ENCODE measurements at regions not wholly inside any gene's neighbourhood (a gene's known extent, or its start where the extent isn't known, plus 50 kb on each side); places are given as distances from the start of the nearest gene placed in this dataset.

DNA sequence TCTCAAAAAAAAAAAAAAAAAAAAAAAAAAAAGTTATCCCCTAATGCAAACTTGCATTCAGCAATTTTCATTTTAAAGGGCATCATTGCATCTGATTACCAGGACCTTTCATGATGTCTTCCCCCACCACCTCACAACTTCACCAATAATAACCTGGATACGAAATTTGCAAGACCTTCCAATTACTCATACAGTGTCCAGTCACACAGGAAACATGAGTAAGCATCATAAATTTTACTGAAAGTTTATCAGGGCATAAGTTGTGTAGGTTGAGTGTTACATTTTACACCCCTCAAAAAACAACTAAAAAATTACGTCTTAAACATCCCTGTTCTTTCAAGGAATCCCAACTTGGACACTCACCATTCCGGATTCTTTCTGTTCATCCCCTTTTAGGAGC is 79.1 kb upstream of the ANKEF1 start:
- H3K27ac ChIP-seq, result no peak overlapping the region

DNA sequence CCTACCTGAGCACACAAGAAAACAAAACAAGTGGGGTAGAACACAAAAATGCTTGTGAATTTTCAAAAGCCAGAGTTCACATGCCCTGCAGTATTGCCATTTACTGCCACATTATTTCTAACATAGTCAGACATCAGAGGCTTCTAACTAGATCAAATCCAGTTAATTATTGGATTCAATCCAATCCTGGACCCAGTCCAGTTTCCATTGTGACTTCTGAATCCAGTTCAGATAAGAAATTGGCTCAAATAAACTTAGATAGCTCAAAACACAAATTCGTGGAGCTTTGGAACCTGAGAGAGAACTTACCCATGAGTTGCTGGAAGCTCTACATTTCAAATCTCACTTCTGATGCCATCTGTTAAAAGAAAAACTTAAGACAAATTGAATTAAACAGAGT is 85.2 kb upstream of the ANKEF1 start:
- H3K27me3 ChIP-seq, result no peaks in the 10 kb centered on the region
- intact Hi-C loops (cut with DNase I; ENCODE audit: low total_unique reads), result no loop called here
- TF ChIP-seq CTCF (IDR thresholded peaks at IDR 0.05), result no peak
- no peak overlapping the region for H3K4me3 ChIP-seq
- no peak for DNase-seq
- H3K36me3 ChIP-seq, result no peaks in the 10 kb centered on the region
- no peaks in the 10 kb centered on the region for H3K9me3 ChIP-seq
- no peak overlapping the region for H3K27ac ChIP-seq
- no peaks in the 10 kb centered on the region for H3K4me1 ChIP-seq

More for the DNA sequence above, 79.1 kb upstream of the ANKEF1 start:
- no peaks in the 10 kb centered on the region for H3K4me1 ChIP-seq
- DNase-seq, result no peak
- H3K27me3 ChIP-seq, result no peaks in the 10 kb centered on the region
- intact Hi-C loops (cut with DNase I; ENCODE audit: low total_unique reads), result no loop called here
- no peak overlapping the region for H3K4me3 ChIP-seq
- H3K9me3 ChIP-seq, result no peaks in the 10 kb centered on the region
- no peaks in the 10 kb centered on the region for H3K36me3 ChIP-seq
- TF ChIP-seq CTCF (IDR thresholded peaks at IDR 0.05), result no peak

DNA sequence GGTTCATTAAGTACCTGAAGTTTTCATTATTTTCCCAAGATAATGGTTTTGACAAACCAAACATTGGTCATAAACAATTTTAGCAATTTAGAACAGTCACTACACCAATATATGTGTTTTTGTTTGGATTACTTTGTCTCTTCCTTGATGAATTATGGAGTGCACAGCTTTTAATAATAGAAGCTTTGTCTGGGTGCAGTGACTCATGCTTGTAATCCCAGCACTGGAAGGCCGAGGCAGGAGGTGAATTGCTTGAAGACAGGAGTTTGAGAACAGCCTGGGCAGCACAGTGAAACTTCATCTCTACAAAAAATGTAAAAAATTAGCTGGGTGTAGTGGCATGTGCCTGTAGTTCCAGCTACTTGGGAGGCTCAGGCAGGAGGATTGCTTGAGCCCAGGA is 89.4 kb upstream of the ANKEF1 start:
- H3K36me3 ChIP-seq, result no peaks in the 10 kb centered on the region
- H3K9me3 ChIP-seq, result peaks cover 0 to 4% (median 0%) of the 10 kb centered on the region in 3 donors
- H3K4me3 ChIP-seq, result no peak overlapping the region
- H3K4me1 ChIP-seq, result no peaks in the 10 kb centered on the region
- intact Hi-C loops (cut with DNase I; ENCODE audit: low total_unique reads), result no loop called here
- no peaks in the 10 kb centered on the region for H3K27me3 ChIP-seq
- no peak overlapping the region for H3K27ac ChIP-seq
- no peak for TF ChIP-seq CTCF (IDR thresholded peaks at IDR 0.05)
- DNase-seq, result no peak

DNA sequence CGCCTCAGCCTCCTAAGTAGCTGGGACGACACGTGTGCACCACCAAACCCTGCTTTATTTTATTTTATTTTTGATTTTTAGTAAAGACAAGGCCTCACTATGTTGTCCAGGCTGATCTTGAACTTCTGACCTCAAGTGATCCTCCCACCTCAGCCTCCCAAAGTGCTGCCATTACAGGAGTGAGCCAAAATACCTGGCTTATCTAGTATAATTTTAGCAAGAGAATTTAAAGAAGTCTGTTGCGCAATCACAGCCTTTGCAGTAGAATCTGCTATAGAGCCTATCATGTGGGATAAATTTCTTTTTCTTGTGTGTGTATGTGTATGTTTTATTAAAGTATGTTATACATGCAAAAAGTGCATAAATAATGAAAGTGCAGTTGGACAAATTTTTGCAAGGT is 92.1 kb upstream of the ANKEF1 start:
- Histone ChIP-seq H3K4me1 (no peaks in the 10 kb centered on the region), H3K9me3 (peaks cover 0 to 11% (median 0%) of the 10 kb centered on the region in 3 donors), H3K4me3 (no peak overlapping the region), H3K36me3 (no peaks in the 10 kb centered on the region), H3K27ac (no peak overlapping the region), H3K27me3 (no peaks in the 10 kb centered on the region)
- DNase-seq, result no peak
- no peak for TF ChIP-seq CTCF (IDR thresholded peaks at IDR 0.05)
- intact Hi-C loops (cut with DNase I; ENCODE audit: low total_unique reads), result no loop called here

DNA sequence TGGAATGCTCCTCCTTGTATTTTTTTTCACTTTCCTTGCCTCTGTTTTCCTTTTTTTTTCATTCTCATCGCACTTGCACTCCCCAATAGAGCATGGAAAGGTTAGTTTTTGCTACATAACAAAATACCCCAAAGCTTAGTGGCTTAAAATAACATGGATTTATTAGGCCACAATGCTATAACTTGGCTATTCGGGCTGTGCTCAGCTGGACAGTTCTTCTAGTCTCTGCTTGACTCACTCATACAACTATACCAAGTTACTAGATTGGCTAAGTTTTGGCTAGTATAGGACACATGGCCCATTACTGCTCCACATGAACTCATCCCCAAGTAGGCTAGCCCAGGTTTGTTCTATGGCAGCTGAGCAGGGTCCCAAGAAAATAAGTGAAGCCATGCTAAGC is 94.5 kb upstream of the ANKEF1 start:
- no peak overlapping the region for H3K4me3 ChIP-seq
- H3K27me3 ChIP-seq, result no peaks in the 10 kb centered on the region
- TF ChIP-seq CTCF (IDR thresholded peaks at IDR 0.05), result no peak
- DNase-seq, result no peak
- peaks cover 0 to 11% (median 0%) of the 10 kb centered on the region in 3 donors for H3K9me3 ChIP-seq
- intact Hi-C loops (cut with DNase I; ENCODE audit: low total_unique reads), result no loop called here
- H3K36me3 ChIP-seq, result no peaks in the 10 kb centered on the region
- no peaks in the 10 kb centered on the region for H3K4me1 ChIP-seq
- no peak overlapping the region for H3K27ac ChIP-seq

DNA sequence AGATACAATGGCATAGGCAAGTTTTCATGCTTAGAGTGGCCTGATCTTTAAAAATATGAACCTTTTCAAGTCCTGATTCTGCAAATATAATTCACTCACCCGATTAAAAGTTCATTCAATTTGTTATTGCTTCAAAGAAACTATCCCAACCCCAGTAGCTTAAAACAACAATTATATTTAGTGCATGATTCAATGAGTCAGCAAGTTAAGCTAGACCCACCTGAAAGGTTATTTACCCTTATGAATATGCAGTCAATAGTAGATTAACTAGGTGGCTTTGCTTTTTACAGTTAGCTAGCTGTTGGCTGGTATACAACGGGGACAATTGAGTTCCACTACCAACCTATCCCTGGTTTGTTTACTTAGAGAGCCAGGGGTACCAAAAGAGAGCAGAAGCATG is 95.6 kb upstream of the ANKEF1 start:
- H3K9me3 ChIP-seq, result peaks cover 0 to 11% (median 0%) of the 10 kb centered on the region in 3 donors
- intact Hi-C loops (cut with DNase I; ENCODE audit: low total_unique reads), result no loop called here
- no peaks in the 10 kb centered on the region for H3K36me3 ChIP-seq
- H3K4me3 ChIP-seq, result no peak overlapping the region
- H3K27me3 ChIP-seq, result no peaks in the 10 kb centered on the region
- no peak overlapping the region for H3K27ac ChIP-seq
- no peak for TF ChIP-seq CTCF (IDR thresholded peaks at IDR 0.05)
- no peak for DNase-seq
- H3K4me1 ChIP-seq, result no peaks in the 10 kb centered on the region
